ENCODE measurements at regions not wholly inside any gene's neighbourhood (a gene's known extent, or its start where the extent isn't known, plus 50 kb on each side); places are given as distances from the start of the nearest gene placed in this dataset.

- H3K9me3 Mint-ChIP-seq: no peaks in the 10 kb centered on the region
- H3K27ac Mint-ChIP-seq: no peak overlapping the region
- no peak for DNase-seq
- H3K36me3 Mint-ChIP-seq: no peaks in the 10 kb centered on the region
- ATAC-seq (ENCODE audit: low read depth): no peak
- no peak overlapping the region for H3K4me3 Mint-ChIP-seq
- POLR2A ChIA-PET: no interaction called here
- H3K27me3 Mint-ChIP-seq: no peaks in the 10 kb centered on the region
- no peaks in the 10 kb centered on the region for H3K4me1 Mint-ChIP-seq
Observed at GRCh38 chr15:96272427-96272826, 58.1 kb upstream of the NR2F2 start.

GRCh38 chr15:96273317-96274086, 57.0 kb upstream of the NR2F2 start:
- POLR2A ChIA-PET: no interaction called here
- H3K27me3 Mint-ChIP-seq: no peaks in the 10 kb centered on the region
- no peak overlapping the region for H3K4me3 Mint-ChIP-seq
- H3K36me3 Mint-ChIP-seq: no peaks in the 10 kb centered on the region
- no peak overlapping the region for H3K27ac Mint-ChIP-seq
- no peaks in the 10 kb centered on the region for H3K4me1 Mint-ChIP-seq
- no peak for DNase-seq
- ATAC-seq (ENCODE audit: low read depth): no peak
- no peaks in the 10 kb centered on the region for H3K9me3 Mint-ChIP-seq

DNA sequence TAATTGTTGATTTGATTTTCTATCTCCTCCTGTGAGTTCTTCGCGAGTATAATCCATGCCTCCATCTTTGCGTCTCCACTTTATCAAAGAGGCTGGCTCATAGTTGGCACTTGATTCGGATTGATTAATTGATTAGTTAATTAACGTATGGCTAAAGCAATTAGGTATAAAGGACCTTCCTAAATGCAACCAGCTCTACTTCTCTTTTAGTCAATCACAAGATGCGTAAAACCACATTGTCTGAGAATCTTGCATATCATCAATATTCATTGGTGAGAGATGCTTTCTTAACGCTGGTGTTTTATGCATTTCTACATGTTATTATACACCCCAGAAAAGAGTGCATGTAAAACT, 56.4 kb upstream of the NR2F2 start:
- no peak for DNase-seq
- Mint-ChIP-seq H3K4me1 (no peaks in the 10 kb centered on the region), H3K4me3 (no peak overlapping the region), H3K9me3 (no peaks in the 10 kb centered on the region), H3K36me3 (no peaks in the 10 kb centered on the region), H3K27ac (no peak overlapping the region), H3K27me3 (no peaks in the 10 kb centered on the region)
- POLR2A ChIA-PET: no interaction called here
- ATAC-seq (ENCODE audit: low read depth): no peak

- no peaks in the 10 kb centered on the region for H3K4me1 Mint-ChIP-seq
- H3K4me3 Mint-ChIP-seq: no peak overlapping the region
- POLR2A ChIA-PET: no interaction called here
- no peak overlapping the region for H3K27ac Mint-ChIP-seq
- DNase-seq: no peak
- no peaks in the 10 kb centered on the region for H3K27me3 Mint-ChIP-seq
- H3K36me3 Mint-ChIP-seq: no peaks in the 10 kb centered on the region
- no peaks in the 10 kb centered on the region for H3K9me3 Mint-ChIP-seq
- ATAC-seq (ENCODE audit: low read depth): no peak
Observed at GRCh38 chr15:96274698-96275097, 55.8 kb upstream of the NR2F2 start.

GRCh38 chr15:96276438-96277210, 53.9 kb upstream of the NR2F2 start:
- no peak overlapping the region for H3K27ac Mint-ChIP-seq
- no peak overlapping the region for H3K4me3 Mint-ChIP-seq
- no peak for ATAC-seq (ENCODE audit: low read depth)
- POLR2A ChIA-PET: no interaction called here
- no peaks in the 10 kb centered on the region for H3K4me1 Mint-ChIP-seq
- H3K36me3 Mint-ChIP-seq: no peaks in the 10 kb centered on the region
- H3K9me3 Mint-ChIP-seq: no peaks in the 10 kb centered on the region
- no peaks in the 10 kb centered on the region for H3K27me3 Mint-ChIP-seq
- no peak for DNase-seq
